ENCODE measurements at regions not wholly inside any gene's neighbourhood (a gene's known extent, or its start where the extent isn't known, plus 50 kb on each side); places are given as distances from the start of the nearest gene placed in this dataset.

DNA sequence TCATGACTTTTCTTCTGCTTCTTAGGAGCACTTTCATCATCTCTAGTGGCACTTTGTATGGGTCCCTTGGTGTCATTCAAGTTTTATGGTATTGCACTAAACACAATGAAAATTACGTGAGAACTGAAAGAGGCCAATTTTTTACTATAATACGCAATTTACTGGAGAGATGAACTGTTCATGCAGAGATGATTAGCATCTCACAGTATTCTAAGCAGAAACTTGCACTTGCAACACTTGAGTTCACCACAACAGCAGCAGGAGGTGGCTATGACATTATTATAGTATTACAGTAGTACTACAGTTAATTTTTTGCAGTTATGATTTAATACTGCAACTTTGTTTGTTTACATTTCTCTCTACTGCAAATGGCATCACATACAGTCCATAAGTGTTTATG, 793.1 kb upstream of the CRIM1 start:
- Histone ChIP-seq H3K27me3 (no peaks in the 10 kb centered on the region), H3K9me3 (no peaks in the 10 kb centered on the region), H3K4me1 (no peaks in the 10 kb centered on the region), H3K36me3 (no peaks in the 10 kb centered on the region), H3K27ac (no peak overlapping the region), H3K4me3 (no peak overlapping the region)
- ATAC-seq (no peak), DNase-seq (no peak)
- intact Hi-C loops (cut with DNase I): no loop called here
- TF ChIP-seq, protein P1, sequence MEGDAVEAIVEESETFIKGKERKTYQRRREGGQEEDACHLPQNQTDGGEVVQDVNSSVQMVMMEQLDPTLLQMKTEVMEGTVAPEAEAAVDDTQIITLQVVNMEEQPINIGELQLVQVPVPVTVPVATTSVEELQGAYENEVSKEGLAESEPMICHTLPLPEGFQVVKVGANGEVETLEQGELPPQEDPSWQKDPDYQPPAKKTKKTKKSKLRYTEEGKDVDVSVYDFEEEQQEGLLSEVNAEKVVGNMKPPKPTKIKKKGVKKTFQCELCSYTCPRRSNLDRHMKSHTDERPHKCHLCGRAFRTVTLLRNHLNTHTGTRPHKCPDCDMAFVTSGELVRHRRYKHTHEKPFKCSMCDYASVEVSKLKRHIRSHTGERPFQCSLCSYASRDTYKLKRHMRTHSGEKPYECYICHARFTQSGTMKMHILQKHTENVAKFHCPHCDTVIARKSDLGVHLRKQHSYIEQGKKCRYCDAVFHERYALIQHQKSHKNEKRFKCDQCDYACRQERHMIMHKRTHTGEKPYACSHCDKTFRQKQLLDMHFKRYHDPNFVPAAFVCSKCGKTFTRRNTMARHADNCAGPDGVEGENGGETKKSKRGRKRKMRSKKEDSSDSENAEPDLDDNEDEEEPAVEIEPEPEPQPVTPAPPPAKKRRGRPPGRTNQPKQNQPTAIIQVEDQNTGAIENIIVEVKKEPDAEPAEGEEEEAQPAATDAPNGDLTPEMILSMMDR (IDR thresholded peaks at IDR 0.05): no peak
- no peak for TF ChIP-seq POLR2A (IDR thresholded peaks at IDR 0.05)
- 67% methylated on average over 2 of the region's 2 CpGs for WGBS (ENCODE audit: insufficient coverage, low coverage, low lambda C conversion rate, missing lambda C conversion rate)

DNA sequence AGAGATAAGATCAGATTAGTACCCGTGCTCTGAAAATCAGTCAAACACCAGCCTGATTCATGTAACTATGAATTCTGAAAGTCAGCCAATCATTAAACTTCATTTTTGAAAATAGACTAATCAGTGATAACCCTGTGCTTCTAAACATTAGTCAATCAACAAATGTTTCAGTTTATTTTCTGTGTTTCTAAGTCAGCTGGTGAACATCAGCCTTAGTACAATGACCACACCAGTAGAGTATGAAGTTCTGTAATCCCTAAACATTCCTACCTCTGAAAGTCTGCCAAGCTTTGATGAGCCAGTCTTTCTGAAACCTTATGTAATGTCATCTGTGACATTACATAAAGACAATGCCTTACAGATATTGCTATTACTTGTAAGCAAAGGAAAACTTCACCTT, 807.4 kb upstream of the CRIM1 start:
- ATAC-seq: peak in 1 of 4 donors; percentile 33
- intact Hi-C loops (cut with DNase I): no loop called here

DNA sequence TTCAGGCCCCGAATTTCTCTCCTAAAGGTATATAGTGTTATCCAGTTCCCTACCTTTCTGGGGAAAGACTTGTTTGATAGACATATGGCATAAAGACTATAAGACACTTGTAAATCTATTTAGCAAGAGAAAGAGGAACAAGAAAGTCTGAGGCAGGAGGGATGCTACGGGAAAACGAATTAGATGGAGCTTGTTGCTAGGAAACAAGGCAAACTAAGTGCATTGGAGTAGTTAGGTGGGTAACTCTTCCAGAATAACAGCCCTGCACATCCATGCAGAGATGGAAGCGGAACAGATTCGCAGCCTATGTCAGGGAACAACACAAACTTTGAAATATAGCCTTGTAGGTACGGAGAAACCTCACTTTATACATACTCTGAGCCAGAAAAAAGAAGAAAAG, 810.3 kb upstream of the CRIM1 start:
- WGBS (ENCODE audit: insufficient coverage, low coverage, low lambda C conversion rate, missing lambda C conversion rate): 44% methylated on average over 6 of the region's 6 CpGs
- TF ChIP-seq POLR2A (IDR thresholded peaks at IDR 0.05): no peak
- TF ChIP-seq, protein P1 (IDR thresholded peaks at IDR 0.05): no peak
- Histone ChIP-seq H3K36me3 (no peaks in the 10 kb centered on the region), H3K27ac (no peak overlapping the region), H3K4me1 (no peaks in the 10 kb centered on the region), H3K4me3 (no peak overlapping the region), H3K9me3 (no peaks in the 10 kb centered on the region), H3K27me3 (no peaks in the 10 kb centered on the region)
- no peak for DNase-seq
- ATAC-seq: no peak
- intact Hi-C loops (cut with DNase I): no loop called here

More for the DNA sequence above, 807.4 kb upstream of the CRIM1 start:
- Histone ChIP-seq H3K27me3 (no peaks in the 10 kb centered on the region), H3K36me3 (no peaks in the 10 kb centered on the region), H3K4me1 (no peaks in the 10 kb centered on the region), H3K27ac (no peak overlapping the region), H3K9me3 (no peaks in the 10 kb centered on the region), H3K4me3 (no peak overlapping the region)
- WGBS (ENCODE audit: insufficient coverage, low coverage, low lambda C conversion rate, missing lambda C conversion rate): 41% methylated on average over 1 of the region's 1 CpG
- no peak for DNase-seq
- TF ChIP-seq, protein P1 (IDR thresholded peaks at IDR 0.05): no peak
- no peak for TF ChIP-seq POLR2A (IDR thresholded peaks at IDR 0.05)

DNA sequence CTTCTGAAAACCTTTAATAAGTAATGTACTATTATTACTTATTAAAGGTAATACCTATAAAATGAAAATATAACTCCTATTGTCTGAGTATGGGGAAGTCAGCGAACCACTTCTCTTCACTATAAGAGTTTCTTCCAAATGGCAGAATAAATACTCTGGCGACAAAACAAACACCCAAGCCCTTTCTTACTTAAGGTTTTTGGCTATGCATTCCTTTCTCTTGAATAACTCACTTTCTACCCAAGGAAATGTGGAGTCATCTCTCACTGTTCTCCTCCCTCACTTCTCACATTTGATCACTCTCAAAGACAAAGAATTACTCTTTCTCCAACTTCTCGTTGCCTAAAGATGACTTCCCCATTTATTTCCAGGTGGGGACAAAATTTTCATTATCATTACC, 816.8 kb upstream of the CRIM1 start:
- 26% methylated on average over 3 of the region's 3 CpGs for WGBS (ENCODE audit: insufficient coverage, low coverage, low lambda C conversion rate, missing lambda C conversion rate)
- Histone ChIP-seq H3K4me3 (no peak overlapping the region), H3K4me1 (no peaks in the 10 kb centered on the region), H3K36me3 (no peaks in the 10 kb centered on the region), H3K27me3 (no peaks in the 10 kb centered on the region), H3K27ac (no peak overlapping the region), H3K9me3 (no peaks in the 10 kb centered on the region)
- DNase-seq: no peak
- intact Hi-C loops (cut with DNase I): no loop called here
- ATAC-seq: no peak
- TF ChIP-seq, protein P1 (IDR thresholded peaks at IDR 0.05): no peak

DNA sequence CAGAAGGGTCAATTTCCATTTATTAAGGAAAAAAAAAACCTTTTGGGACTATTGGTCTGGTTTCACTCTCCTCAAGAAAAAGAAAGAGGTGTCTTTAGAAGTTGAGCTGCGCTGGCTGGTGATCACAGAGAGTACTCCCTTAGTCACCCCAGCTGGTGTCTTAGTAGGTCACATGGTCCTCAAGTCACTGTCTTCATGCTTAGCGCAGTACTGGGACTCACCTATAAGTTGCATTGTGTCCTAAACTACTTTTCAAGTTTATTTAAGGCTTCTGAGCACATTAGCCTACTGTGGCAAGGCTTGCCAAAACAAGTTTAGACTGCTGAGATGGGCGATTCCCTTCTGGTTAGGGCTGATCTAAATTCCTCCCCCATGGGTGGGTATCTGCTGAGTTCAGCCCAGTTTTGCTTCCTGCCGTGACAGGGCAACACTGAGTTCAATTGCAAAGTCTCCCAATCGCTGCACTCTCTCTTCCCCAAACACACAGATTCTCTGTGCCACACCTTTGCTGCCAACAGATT, 824.9 kb upstream of the CRIM1 start:
- DNase-seq (no peak), ATAC-seq (no peak)
- WGBS (ENCODE audit: insufficient coverage, low coverage, low lambda C conversion rate, missing lambda C conversion rate): 37% methylated on average over 4 of the region's 5 CpGs
- H3K4me3 ChIP-seq: no peak overlapping the region
- intact Hi-C loops (cut with DNase I): no loop called here
- H3K4me1 ChIP-seq: no peaks in the 10 kb centered on the region
- no peak overlapping the region for H3K27ac ChIP-seq
- TF ChIP-seq POLR2A (IDR thresholded peaks at IDR 0.05): no peak
- TF ChIP-seq, protein P1 (IDR thresholded peaks at IDR 0.05): no peak
- H3K36me3 ChIP-seq: no peaks in the 10 kb centered on the region
- H3K27me3 ChIP-seq: no peaks in the 10 kb centered on the region
- H3K9me3 ChIP-seq: no peaks in the 10 kb centered on the region

Data from right lobe of liver (tissue), 6 donors.